Prostate gland (tissue), 2 donors: ENCODE measurements at regions not wholly inside any gene's neighbourhood (a gene's known extent, or its start where the extent isn't known, plus 50 kb on each side); places are given as distances from the start of the nearest gene placed in this dataset.

Source experiments
- DNase-seq: peaks from one replicate; pipeline ENCODE4 v3.0.0-alpha.2; 2019; ENCODE audit warnings: low spot score
- H3K27ac ChIP-seq, 2 donors: fragments of 200-600 bp; sonication (generic); 2 replicates each; pipeline ENCODE4 v1.5.1; 2017 to 2019
- H3K27me3 ChIP-seq: fragments of 200-600 bp; sonication (generic); replicated peaks from 2 replicates; pipeline ENCODE4 v1.5.1; 2019; ENCODE audit not compliant: insufficient read depth
- H3K36me3 ChIP-seq, 2 donors: fragments of 200-600 bp; sonication (generic); 1 replicate in 1 of 2; 2 replicates in 1 of 2; pipeline versions ENCODE4 v1.5.1 to v1.8.1; 2017 to 2019
- H3K4me1 ChIP-seq: fragments of 200-600 bp; sonication (generic); replicated peaks from 2 replicates; pipeline ENCODE4 v1.5.1; 2019
- H3K4me3 ChIP-seq, 2 donors: fragments of 200-600 bp; sonication (generic); 2 replicates each; pipeline ENCODE4 v1.5.1; 2017 to 2019
- H3K9me3 ChIP-seq: fragments of 200-600 bp; sonication (generic); 2 replicates; pipeline ENCODE4 v1.5.1; 2017
- POLR2A ChIP-seq: fragments of 450-650 bp; IDR thresholded peaks from one replicate; pipeline ENCODE4 v1.6.1; 2016; ENCODE audit warnings: antibody characterized with exemption, mild to moderate bottlenecking
- POLR2AphosphoS5 ChIP-seq: sonication (generic); formaldehyde crosslinking; IDR thresholded peaks from one replicate; pipeline ENCODE4 v1.6.1; 2017; ENCODE audit warnings: antibody characterized with exemption
- WGBS: methylation state at CpG from one replicate; pipeline ENCODE4 v1.1.5; 2018; 5-methylcytosine and 5-hydroxymethylcytosine counted together
- intact Hi-C: fragments of 100-400 bp; cut with DNase I; formaldehyde crosslinking; loops from one replicate; pipeline ENCODE4 v1.14.2; 2022
- TF ChIP-seq, protein P1 (sequence below), 4 experiments: fragments of 200-600 bp in 2 of 4; fragments of 450-650 bp in 2 of 4; sonication (generic) in 2 of 4; IDR thresholded peaks; 1 replicate in 3 of 4; 2 replicates in 1 of 4; pipeline ENCODE4 v1.5.1; 2016 to 2019; ENCODE audit warnings: antibody characterized with exemption in 4 of 4, mild to moderate bottlenecking in 2 of 4, moderate library complexity in 2 of 4

- no peaks in the 10 kb centered on the region for H3K27me3 ChIP-seq
- H3K4me1 ChIP-seq: no peaks in the 10 kb centered on the region
- WGBS: 69% methylated on average over 2 of the region's 2 CpGs
- DNase-seq: no peak
- TF ChIP-seq, protein P1, sequence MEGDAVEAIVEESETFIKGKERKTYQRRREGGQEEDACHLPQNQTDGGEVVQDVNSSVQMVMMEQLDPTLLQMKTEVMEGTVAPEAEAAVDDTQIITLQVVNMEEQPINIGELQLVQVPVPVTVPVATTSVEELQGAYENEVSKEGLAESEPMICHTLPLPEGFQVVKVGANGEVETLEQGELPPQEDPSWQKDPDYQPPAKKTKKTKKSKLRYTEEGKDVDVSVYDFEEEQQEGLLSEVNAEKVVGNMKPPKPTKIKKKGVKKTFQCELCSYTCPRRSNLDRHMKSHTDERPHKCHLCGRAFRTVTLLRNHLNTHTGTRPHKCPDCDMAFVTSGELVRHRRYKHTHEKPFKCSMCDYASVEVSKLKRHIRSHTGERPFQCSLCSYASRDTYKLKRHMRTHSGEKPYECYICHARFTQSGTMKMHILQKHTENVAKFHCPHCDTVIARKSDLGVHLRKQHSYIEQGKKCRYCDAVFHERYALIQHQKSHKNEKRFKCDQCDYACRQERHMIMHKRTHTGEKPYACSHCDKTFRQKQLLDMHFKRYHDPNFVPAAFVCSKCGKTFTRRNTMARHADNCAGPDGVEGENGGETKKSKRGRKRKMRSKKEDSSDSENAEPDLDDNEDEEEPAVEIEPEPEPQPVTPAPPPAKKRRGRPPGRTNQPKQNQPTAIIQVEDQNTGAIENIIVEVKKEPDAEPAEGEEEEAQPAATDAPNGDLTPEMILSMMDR (IDR thresholded peaks at IDR 0.05): no peak
- TF ChIP-seq POLR2A (no peak), POLR2AphosphoS5 (no peak)
- no peak overlapping the region for H3K4me3 ChIP-seq
- intact Hi-C loops: no loop called here
- H3K36me3 ChIP-seq: no peaks in the 10 kb centered on the region
- H3K27ac ChIP-seq: no peak overlapping the region
- no peaks in the 10 kb centered on the region for H3K9me3 ChIP-seq
These were observed 328.4 kb upstream of the INTU start for GRCh38 chr4:127304356-127304755.

- DNase-seq: no peak
- TF ChIP-seq POLR2A: no peak
- 68% methylated on average over 3 of the region's 3 CpGs for WGBS
- Histone ChIP-seq H3K9me3 (no peaks in the 10 kb centered on the region), H3K27me3 (no peaks in the 10 kb centered on the region), H3K4me1 (no peaks in the 10 kb centered on the region), H3K4me3 (no peak overlapping the region), H3K27ac (no peak overlapping the region), H3K36me3 (no peaks in the 10 kb centered on the region)
- intact Hi-C loops: no loop called here
These were observed 324.8 kb upstream of the INTU start for GRCh38 chr4:127307996-127308395.

GRCh38 chr4:127309369-127310102, 323.2 kb upstream of the INTU start:
- Histone ChIP-seq H3K9me3 (no peaks in the 10 kb centered on the region), H3K36me3 (no peaks in the 10 kb centered on the region), H3K4me3 (no peak overlapping the region), H3K27me3 (no peaks in the 10 kb centered on the region), H3K4me1 (no peaks in the 10 kb centered on the region), H3K27ac (no peak overlapping the region)
- TF ChIP-seq POLR2AphosphoS5: no peak
- TF ChIP-seq POLR2A: no peak
- TF ChIP-seq, protein P1 (IDR thresholded peaks at IDR 0.05): no peak
- intact Hi-C loops: no loop called here
- DNase-seq: no peak
- 67% methylated on average over 3 of the region's 3 CpGs for WGBS

DNA sequence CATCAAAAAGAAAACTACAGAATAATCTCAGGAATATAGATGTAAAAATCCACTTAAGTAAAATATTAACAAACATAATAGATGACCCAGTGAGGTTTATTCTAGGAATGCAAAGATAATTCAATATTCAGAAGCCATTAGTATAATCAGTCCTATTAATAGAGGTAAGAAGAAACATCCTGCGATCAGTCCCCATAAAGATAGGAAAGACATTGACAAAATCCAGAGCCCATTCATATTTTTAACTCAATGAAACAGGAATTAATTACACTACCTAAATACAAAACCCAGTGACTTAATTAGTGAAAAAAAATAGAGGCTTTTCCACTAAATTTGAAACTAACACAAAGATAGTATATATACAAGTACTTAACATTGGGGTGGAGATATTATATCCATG, 321.4 kb upstream of the INTU start:
- H3K36me3 ChIP-seq: no peaks in the 10 kb centered on the region
- TF ChIP-seq POLR2A (no peak), POLR2AphosphoS5 (no peak)
- TF ChIP-seq, protein P1 (IDR thresholded peaks at IDR 0.05): no peak
- DNase-seq: no peak
- 86% methylated on average over 1 of the region's 1 CpG for whole genome bisulfite sequencing
- no peaks in the 10 kb centered on the region for H3K4me1 ChIP-seq
- no peaks in the 10 kb centered on the region for H3K9me3 ChIP-seq
- no peaks in the 10 kb centered on the region for H3K27me3 ChIP-seq
- no peak overlapping the region for H3K4me3 ChIP-seq
- no peak overlapping the region for H3K27ac ChIP-seq
- intact Hi-C loops: no loop called here

- Histone ChIP-seq H3K4me1 (no peaks in the 10 kb centered on the region), H3K36me3 (no peaks in the 10 kb centered on the region), H3K9me3 (no peaks in the 10 kb centered on the region), H3K27ac (no peak overlapping the region), H3K27me3 (no peaks in the 10 kb centered on the region), H3K4me3 (no peak overlapping the region)
- no peak for DNase-seq
- 88% methylated on average over 8 of the region's 8 CpGs for WGBS
- TF ChIP-seq, protein P1 (IDR thresholded peaks at IDR 0.05): no peak
- TF ChIP-seq POLR2A (no peak), POLR2AphosphoS5 (no peak)
- intact Hi-C loops: no loop called here
These were observed 320.8 kb upstream of the INTU start for GRCh38 chr4:127311924-127312323.
